ENCODE measurements at regions not wholly inside any gene's neighbourhood (a gene's known extent, or its start where the extent isn't known, plus 50 kb on each side); places are given as distances from the start of the nearest gene placed in this dataset.
A peak's percentile ranks its signal among the peaks of the same experiment; 100 is the strongest.
"Not testable (repeated sequence)": the region's sequence is repeated elsewhere in the genome, so short reads cannot be mapped to it uniquely, and the experiment has no call there.

GRCh38 chr11:79536155-79536917 lies 95.5 kb upstream of the TENM4 start:
- no peak for DNase-seq (ENCODE audit: low read depth, low spot score)

DNA sequence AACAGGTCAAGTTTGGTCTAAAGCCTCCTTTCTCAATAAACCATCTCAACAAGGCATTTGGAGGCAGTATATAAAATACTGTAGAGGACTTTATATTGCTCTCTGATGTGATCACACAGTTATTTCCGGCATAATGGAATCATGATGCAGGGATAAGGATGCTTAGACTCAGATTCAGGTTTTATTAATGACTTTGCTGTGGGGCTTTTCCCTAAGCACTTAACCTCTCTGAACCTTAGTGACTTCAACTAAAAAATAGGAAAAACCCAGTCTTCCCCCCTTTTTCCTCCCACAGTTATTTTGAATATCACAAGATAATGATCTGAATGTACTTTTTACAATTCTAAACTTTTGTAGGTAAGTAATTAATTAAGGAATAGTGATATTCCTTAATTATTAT lies 94.8 kb upstream of the TENM4 start:
- DNase-seq (ENCODE audit: low read depth, low spot score) = no peak

DNA sequence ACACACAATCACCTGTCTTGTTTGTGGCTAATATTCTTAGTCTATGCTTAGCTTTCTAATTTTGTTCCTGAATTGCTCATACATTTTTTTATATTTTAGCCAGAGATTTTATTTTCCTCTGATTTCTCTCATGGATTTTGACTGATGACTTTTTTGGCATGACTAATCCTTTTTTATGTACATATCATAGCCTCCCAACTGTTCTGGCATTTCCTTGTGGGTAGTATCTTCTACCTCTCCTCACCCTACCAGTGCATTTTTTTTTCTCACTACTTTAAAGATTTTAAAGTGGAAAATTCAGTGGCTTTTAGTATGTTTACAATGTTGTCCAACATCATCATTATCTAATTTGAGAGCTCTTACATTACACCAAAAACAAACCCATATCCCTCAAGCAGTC lies 84.4 kb upstream of the TENM4 start:
- no peak for DNase-seq (ENCODE audit: low read depth, low spot score)

DNA sequence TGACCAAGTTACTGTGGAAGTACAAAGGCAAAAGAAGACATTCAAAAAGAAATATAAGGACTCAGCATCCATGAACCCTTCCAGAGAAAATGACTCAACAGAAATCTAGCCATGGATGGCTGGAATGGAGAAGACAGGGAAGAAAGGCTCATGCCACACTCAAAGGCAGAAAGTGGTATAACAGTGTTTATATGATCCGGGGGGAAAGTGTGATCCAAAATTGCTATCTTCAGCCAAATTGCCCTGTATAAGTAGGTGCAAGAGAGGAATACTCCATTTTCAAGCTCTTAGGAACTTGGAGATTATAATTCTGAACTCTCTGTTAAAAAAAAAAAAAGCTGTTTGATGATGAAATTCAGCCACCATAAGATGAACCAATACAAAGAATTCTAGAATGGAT lies 81.8 kb upstream of the TENM4 start:
- DNase-seq (ENCODE audit: low read depth, low spot score) = no peak

DNA sequence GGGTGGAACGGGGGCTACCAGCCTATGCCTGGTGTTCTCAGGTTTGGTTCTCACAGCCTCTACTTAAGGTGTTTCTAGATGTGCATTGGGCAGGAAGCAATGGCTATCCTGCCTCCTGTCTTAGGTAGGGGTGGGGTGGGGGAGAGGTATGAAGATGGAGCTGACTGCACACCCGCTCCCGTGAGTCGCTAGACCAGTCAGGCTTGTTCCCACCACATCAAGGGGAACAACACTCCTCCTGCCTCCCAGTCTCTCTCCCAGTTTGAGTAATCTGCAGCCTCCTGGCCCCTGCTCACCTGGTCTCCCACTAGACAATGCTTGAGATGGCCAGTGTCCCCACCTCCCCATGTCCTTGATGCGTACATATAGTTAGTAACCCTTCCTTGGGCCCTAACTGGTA lies 79.3 kb upstream of the TENM4 start:
- DNase-seq (ENCODE audit: low read depth, low spot score) = no peak

DNA sequence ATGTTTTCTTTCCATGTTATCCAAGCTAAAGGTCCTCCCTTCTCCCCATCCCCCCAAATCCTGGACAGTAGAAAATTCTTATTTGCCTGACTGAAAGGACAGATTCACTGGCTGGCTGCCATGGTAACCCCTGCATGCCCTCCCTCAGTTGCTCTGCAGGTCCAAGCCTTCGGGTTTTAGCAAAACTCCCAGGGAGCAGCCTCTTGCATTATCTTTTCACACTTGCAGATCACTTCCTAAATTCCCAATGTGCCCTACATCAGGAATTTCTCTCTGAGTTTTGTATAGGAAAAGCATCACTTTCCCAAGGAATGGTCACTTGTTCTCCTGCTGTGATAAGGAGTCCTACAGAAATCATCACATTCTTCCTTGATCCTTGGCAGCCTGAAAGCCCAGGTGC lies 75.0 kb upstream of the TENM4 start:
- DNase-seq (ENCODE audit: low read depth, low spot score) = no peak

- no peak for DNase-seq (ENCODE audit: low read depth, low spot score)
Measured at GRCh38 chr11:79514695-79515094, 73.9 kb upstream of the TENM4 start.

DNA sequence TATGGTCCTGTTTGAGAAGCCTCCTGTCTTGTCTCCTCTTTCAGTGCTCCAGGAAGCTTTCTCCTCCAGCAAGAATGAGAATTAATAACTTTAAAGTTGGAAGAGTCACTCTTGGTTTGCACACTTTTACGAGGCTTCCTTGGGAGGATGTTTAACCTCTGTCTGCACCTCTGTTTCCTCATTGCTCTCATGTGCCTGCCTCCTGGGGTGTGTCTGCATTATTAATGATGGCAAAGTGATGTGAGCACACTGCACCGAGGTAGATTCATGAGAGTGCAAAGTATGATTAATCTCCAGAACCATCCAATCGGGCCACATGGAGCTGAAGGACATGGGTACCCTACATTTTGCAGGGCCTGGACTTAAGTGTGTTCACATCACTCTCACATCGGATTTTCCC lies 73.5 kb upstream of the TENM4 start:
- DNase-seq (ENCODE audit: low read depth, low spot score) = no peak

- no peak for DNase-seq (ENCODE audit: low read depth, low spot score)
Measured at GRCh38 chr11:79512706-79513469, 72.1 kb upstream of the TENM4 start.

- no peak for DNase-seq (ENCODE audit: low read depth, low spot score)
Measured at GRCh38 chr11:79510960-79511359, 70.1 kb upstream of the TENM4 start.

GRCh38 chr11:79508461-79508860 lies 67.6 kb upstream of the TENM4 start:
- no peak for DNase-seq (ENCODE audit: low read depth, low spot score)

GRCh38 chr11:79507706-79508105 lies 66.9 kb upstream of the TENM4 start:
- DNase-seq (ENCODE audit: low read depth, low spot score) = no peak

- DNase-seq (ENCODE audit: low read depth, low spot score) = no peak
Measured at GRCh38 chr11:79506734-79507344, 66.0 kb upstream of the TENM4 start.

- DNase-seq (ENCODE audit: low read depth, low spot score) = no peak
Measured at GRCh38 chr11:79506124-79506523, 65.3 kb upstream of the TENM4 start.

DNA sequence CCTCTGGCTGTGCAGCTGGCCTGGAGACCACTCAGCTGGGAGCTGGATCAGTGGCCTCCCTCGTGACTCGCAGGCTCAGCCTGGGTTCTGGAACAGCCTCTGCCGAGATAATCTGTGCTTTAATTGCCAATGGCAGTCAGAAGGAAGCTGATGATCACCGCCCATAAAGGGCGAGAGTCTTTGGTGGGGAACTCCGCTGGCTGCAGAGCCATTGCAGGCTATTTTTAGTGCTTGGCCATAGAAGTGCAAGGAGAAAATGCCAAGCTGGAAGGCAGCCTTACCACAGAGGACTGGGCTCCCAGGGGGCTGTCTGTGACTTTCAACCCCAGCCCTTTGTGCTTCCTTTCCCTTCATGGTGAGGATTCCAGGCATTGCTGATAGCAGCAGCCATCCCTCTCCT lies 62.2 kb upstream of the TENM4 start:
- peak; percentile 87 for DNase-seq (ENCODE audit: low read depth, low spot score)

GRCh38 chr11:79501707-79502106 lies 60.9 kb upstream of the TENM4 start:
- no peak for DNase-seq (ENCODE audit: low read depth, low spot score)

DNA sequence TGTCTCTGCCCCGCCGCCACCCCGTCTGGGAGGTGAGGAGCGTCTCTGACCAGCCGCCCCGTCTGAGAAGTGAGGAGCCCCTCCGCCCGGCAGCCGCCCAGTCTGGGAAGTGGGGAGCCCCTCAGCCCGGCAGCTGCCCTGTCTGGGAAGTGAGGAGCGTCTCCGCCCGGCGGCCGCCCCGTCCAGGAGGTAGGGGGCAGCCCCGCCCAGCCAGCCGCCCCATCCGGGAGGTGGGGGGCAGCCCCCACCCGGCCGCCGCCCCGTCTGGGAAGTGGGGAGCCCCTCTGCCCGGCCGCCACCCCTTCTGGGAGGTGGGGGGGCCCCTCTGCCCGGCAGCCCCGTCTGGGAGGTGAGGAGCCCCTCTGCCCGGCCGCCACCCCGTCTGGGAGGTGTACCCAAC lies 59.1 kb upstream of the TENM4 start:
- DNase-seq (ENCODE audit: low read depth, low spot score) = not testable (repeated sequence)

DNA sequence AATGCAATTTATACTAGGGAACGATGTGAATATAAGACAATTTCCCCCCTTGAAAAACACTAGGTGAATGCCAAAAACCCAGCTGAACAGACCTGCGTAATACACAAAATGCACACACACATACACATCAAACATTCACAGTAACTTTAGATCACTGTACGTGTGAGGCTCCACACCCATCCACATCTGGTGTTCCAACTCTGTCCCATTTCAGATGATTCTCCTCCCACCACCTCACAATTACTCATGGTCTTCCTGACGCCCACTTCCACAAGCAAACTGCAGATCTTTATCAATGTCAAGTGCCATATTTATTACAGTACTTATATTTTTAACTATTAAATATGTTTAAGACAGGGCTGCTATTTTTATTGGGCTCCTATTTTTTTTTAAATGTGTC lies 57.8 kb upstream of the TENM4 start:
- DNase-seq (ENCODE audit: low read depth, low spot score) = no peak

DNA sequence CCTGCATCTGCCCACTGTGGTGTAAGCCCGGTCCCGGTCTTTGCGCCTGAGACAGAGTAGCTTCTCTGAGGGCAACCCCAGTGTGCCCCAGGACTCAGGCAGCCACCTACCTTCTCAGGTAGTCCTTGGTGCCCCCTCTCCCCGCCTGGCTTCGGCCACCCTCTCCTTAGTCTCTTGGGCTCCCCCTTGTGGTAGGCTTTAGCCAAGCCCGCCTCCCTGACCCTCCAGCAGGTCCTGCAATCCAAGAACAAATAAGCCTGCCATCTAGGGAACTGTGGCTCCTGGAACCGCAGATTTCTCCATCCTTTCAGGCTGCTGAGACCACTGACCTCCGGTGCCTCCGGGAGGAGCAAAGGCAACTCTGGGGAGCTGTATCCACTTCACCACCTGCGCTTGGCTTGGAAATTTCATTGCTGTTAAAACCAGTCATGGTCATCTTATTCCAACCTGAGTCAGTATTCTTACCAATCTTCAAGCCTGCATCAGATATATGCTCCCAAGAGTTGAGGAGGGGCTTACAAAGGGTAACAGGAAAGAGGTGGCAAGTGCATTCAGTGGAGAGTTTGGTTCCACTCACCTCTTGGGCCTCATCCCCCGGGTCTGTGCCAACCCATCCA lies 52.8 kb upstream of the TENM4 start:
- peak; percentile 86 for DNase-seq (ENCODE audit: low read depth, low spot score)

- no peak for DNase-seq (ENCODE audit: low read depth, low spot score)
Measured at GRCh38 chr11:79492008-79492407, 51.2 kb upstream of the TENM4 start.
